ENCODE measurements at regions not wholly inside any gene's neighbourhood (a gene's known extent, or its start where the extent isn't known, plus 50 kb on each side); places are given as distances from the start of the nearest gene placed in this dataset.

DNA sequence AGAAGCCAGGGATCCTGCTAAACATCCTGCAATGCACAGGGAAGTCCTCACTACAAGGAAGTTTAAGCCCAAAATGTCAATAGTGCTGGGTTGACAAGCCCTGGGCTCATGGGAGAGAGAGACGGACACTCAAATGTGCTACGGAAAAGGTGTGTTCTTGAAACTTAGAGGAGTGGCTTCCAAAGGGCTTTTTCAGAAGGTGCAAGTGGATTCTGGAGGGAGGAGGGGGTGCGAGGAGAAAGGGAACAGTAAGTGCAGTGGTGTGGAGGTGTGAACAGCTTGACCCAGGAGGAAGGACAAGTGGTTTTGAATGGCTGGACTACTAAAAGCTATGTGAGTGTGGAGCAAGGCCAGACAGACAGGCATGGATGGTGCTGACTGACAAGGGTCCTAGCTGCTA is 50.4 kb upstream of the CECR2 start:
- Mint-ChIP-seq H3K4me1 (ENCODE audit: low read depth, unreplicated experiment) (peaks cover 18% of the 10 kb centered on the region), H3K4me3 (ENCODE audit: unreplicated experiment) (no peak overlapping the region), H3K27me3 (ENCODE audit: unreplicated experiment) (peaks cover 3% of the 10 kb centered on the region), H3K9me3 (ENCODE audit: unreplicated experiment) (peaks cover 2% of the 10 kb centered on the region), H3K27ac (ENCODE audit: unreplicated experiment) (peak overlapping the region; percentile 77), H3K36me3 (ENCODE audit: unreplicated experiment) (no peaks in the 10 kb centered on the region)
- TF ChIP-seq CTCF (IDR thresholded peaks at IDR 0.05; ENCODE audit: partially characterized antibody, unreplicated experiment) = no peak
- no peak for DNase-seq

DNA sequence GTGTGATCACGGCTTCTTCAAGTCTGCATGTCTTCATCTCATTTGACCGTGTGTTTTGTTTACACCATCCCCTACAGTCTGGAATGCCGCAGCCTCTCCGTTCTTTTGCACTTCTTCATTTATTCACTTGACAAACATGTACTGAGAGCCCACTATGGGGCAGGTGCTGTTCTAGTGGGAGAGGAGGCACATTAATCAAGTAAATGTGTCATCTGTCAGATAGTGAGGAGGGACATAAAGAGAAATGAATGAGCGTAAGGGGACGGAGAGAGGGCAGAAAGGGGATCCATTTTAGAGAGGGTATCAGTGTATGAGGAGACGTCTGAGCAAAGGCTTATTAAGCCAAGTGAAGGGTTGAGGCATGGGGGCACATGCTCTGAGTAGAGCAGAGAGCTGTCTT is 54.0 kb upstream of the CECR2 start:
- Mint-ChIP-seq H3K27ac (ENCODE audit: unreplicated experiment) (no peak overlapping the region), H3K4me1 (ENCODE audit: low read depth, unreplicated experiment) (peaks cover 18% of the 10 kb centered on the region), H3K27me3 (ENCODE audit: unreplicated experiment) (peaks cover 3% of the 10 kb centered on the region), H3K9me3 (ENCODE audit: unreplicated experiment) (peaks cover 2% of the 10 kb centered on the region), H3K4me3 (ENCODE audit: unreplicated experiment) (no peak overlapping the region), H3K36me3 (ENCODE audit: unreplicated experiment) (no peaks in the 10 kb centered on the region)
- no peak for TF ChIP-seq CTCF (IDR thresholded peaks at IDR 0.05; ENCODE audit: partially characterized antibody, unreplicated experiment)
- no peak for DNase-seq

GRCh38 chr22:17314487-17314886 is 54.8 kb upstream of the CECR2 start:
- no peak for DNase-seq
- no peak overlapping the region for H3K27ac Mint-ChIP-seq (ENCODE audit: unreplicated experiment)

DNA sequence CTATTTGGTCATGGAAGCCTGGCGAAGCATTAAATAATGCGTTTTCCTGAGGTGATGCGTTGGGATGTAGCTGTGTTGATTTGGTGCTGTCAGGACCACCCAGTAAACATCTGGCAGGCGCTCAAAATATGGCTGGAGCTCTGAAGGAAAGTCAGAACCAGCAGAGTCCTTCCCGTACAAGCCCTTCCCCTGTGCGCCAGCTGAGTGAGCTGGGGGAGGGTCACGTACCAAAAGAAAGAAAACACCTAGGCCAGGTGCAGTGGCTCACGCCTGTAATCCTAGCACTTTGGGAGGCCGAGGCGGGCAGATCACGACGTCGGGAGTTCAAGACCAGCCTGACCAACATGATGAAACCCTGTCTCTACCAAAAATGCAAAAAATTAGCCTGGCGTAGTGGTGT is 55.6 kb upstream of the CECR2 start:
- Mint-ChIP-seq H3K9me3 (ENCODE audit: unreplicated experiment) (no peaks in the 10 kb centered on the region), H3K36me3 (ENCODE audit: unreplicated experiment) (no peaks in the 10 kb centered on the region), H3K4me3 (ENCODE audit: unreplicated experiment) (no peak overlapping the region), H3K4me1 (ENCODE audit: low read depth, unreplicated experiment) (peaks cover 4% of the 10 kb centered on the region), H3K27me3 (ENCODE audit: unreplicated experiment) (peaks cover 1% of the 10 kb centered on the region), H3K27ac (ENCODE audit: unreplicated experiment) (no peak overlapping the region)
- no peak for TF ChIP-seq CTCF (IDR thresholded peaks at IDR 0.05; ENCODE audit: partially characterized antibody, unreplicated experiment)
- DNase-seq = no peak

More at GRCh38 chr22:17314487-17314886, 54.8 kb upstream of the CECR2 start:
- no peak for TF ChIP-seq CTCF (IDR thresholded peaks at IDR 0.05; ENCODE audit: partially characterized antibody, unreplicated experiment)
- peaks cover 13% of the 10 kb centered on the region for H3K4me1 Mint-ChIP-seq (ENCODE audit: low read depth, unreplicated experiment)
- H3K9me3 Mint-ChIP-seq (ENCODE audit: unreplicated experiment) = peaks cover 2% of the 10 kb centered on the region
- H3K27me3 Mint-ChIP-seq (ENCODE audit: unreplicated experiment) = peaks cover 3% of the 10 kb centered on the region
- H3K36me3 Mint-ChIP-seq (ENCODE audit: unreplicated experiment) = no peaks in the 10 kb centered on the region
- H3K4me3 Mint-ChIP-seq (ENCODE audit: unreplicated experiment) = no peak overlapping the region

- DNase-seq = no peak
- Mint-ChIP-seq H3K4me3 (ENCODE audit: unreplicated experiment) (no peak overlapping the region), H3K36me3 (ENCODE audit: unreplicated experiment) (no peaks in the 10 kb centered on the region), H3K27me3 (ENCODE audit: unreplicated experiment) (peaks cover 6% of the 10 kb centered on the region), H3K27ac (ENCODE audit: unreplicated experiment) (no peak overlapping the region), H3K4me1 (ENCODE audit: low read depth, unreplicated experiment) (no peaks in the 10 kb centered on the region), H3K9me3 (ENCODE audit: unreplicated experiment) (peaks cover 4% of the 10 kb centered on the region)
- TF ChIP-seq CTCF (IDR thresholded peaks at IDR 0.05; ENCODE audit: partially characterized antibody, unreplicated experiment) = no peak
Observed at GRCh38 chr22:17307566-17307965, 61.7 kb upstream of the CECR2 start.
